Right lobe of liver (tissue), 6 donors: ENCODE measurements at regions not wholly inside any gene's neighbourhood (a gene's known extent, or its start where the extent isn't known, plus 50 kb on each side); places are given as distances from the start of the nearest gene placed in this dataset.

Source experiments
- ATAC-seq, 4 donors: fragments of 200-7000 bp; cut with Tn5 transposase; one replicate each; pipeline ENCODE4 v1.9.1; 2020; ENCODE audit warnings: mild to moderate bottlenecking in 4 of 4, moderate library complexity in 4 of 4
- DNase-seq, 3 donors: peaks; one replicate each; pipeline ENCODE4 v3.0.0-alpha.2; 2020
- H3K27ac ChIP-seq, 3 donors: fragments of 200-600 bp; one replicate each; pipeline ENCODE4 v1.8.0; 2022
- H3K27me3 ChIP-seq, 2 donors: fragments of 200-600 bp; one replicate each; pipeline ENCODE4 v1.8.0; 2022
- H3K36me3 ChIP-seq, 4 donors: fragments of 200-600 bp; sonication (generic) in 1 of 4; one replicate each; pipeline versions ENCODE4 v1.5.1 to v1.8.0; 2017 to 2022; ENCODE audit warnings: control low read depth in 1 of 4
- H3K4me1 ChIP-seq, 4 donors: fragments of 200-600 bp; sonication (generic) in 1 of 4; one replicate each; pipeline versions ENCODE4 v1.5.1 to v1.8.0; 2017 to 2022; ENCODE audit warnings: control low read depth in 1 of 4
- H3K4me3 ChIP-seq, 3 donors: fragments of 200-600 bp; one replicate each; pipeline ENCODE4 v1.8.0; 2022
- H3K9me3 ChIP-seq, 4 donors: fragments of 200-600 bp; sonication (generic) in 1 of 4; one replicate each; pipeline versions ENCODE4 v1.5.1 to v1.8.0; 2017 to 2022; ENCODE audit warnings: control low read depth in 1 of 4
- POLR2A ChIP-seq: fragments of 450-650 bp; IDR thresholded peaks from one replicate; pipeline ENCODE4 v1.6.1; 2017; ENCODE audit warnings: antibody characterized with exemption, mild to moderate bottlenecking
- WGBS: methylation state at CpG from one replicate; pipeline ENCODE4 v1.1.6; 2018; ENCODE audit warnings: low coverage, low lambda C conversion rate; ENCODE audit not compliant: insufficient coverage; ENCODE audit errors: missing lambda C conversion rate; 5-methylcytosine and 5-hydroxymethylcytosine counted together
- intact Hi-C, 2 donors: fragments of 100-400 bp; cut with DNase I; formaldehyde crosslinking; loops; one replicate each; pipeline versions ENCODE4 v1.11.2 to v1.14.1; 2022
- TF ChIP-seq, protein P1 (sequence below), 4 donors: fragments of 200-600 bp in 3 of 4; fragments of 450-650 bp in 1 of 4; IDR thresholded peaks; one replicate each; pipeline versions ENCODE4 v1.5.1 to v1.8.0; 2016 to 2022; ENCODE audit warnings: antibody characterized with exemption in 4 of 4, mild to moderate bottlenecking in 2 of 4
- donor health status: DM: no; HTN: yes; CAD: no.
- donor health status: DM: no; HTN: no; CAD: no.
- donor health status: DM: no; HTN: no; CAD: no.
- donor health status: DM: no; HTN: yes; CAD: no.
- donor health status: DM: no; HTN: yes; CAD: no.

DNA sequence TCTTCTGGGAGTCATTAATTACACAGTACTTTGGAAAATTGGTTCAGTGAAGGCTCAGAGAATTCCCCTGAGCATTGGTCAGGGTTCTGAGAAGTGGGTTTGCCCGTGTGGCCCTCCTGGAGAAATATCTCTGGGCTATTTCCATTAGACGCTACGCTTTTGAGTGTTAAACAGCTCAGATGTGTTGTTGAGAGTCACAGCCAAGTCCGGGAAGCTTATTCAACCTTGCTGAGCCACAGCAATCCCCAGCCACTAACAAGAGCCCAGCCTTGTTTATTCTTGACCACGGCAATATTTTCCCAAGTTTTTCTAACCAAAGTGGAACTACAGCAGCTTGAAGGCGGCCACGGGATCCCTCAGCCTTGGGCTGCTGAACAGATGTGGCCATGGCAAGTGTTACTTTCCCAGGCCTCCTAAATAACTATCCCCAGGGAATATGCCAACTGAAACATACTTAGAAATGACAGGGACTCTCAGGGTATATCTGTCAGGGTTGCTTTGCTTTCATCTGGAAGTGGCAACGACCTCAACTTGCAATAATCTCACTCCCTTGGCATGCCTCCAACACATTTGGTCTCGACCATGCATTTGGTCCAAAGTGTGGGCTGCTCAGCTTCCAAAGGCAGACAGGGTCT is 214.7 kb downstream of the EMX2 start:
- 40% methylated on average over 5 of the region's 9 CpGs for WGBS
- Histone ChIP-seq H3K27me3 (no peaks in the 10 kb centered on the region), H3K4me1 (no peaks in the 10 kb centered on the region), H3K27ac (no peak overlapping the region), H3K9me3 (no peaks in the 10 kb centered on the region), H3K36me3 (no peaks in the 10 kb centered on the region), H3K4me3 (no peak overlapping the region)
- ATAC-seq: no peak
- intact Hi-C loops: no loop called here
- no peak for DNase-seq
- no peak for TF ChIP-seq POLR2A
- TF ChIP-seq, protein P1, sequence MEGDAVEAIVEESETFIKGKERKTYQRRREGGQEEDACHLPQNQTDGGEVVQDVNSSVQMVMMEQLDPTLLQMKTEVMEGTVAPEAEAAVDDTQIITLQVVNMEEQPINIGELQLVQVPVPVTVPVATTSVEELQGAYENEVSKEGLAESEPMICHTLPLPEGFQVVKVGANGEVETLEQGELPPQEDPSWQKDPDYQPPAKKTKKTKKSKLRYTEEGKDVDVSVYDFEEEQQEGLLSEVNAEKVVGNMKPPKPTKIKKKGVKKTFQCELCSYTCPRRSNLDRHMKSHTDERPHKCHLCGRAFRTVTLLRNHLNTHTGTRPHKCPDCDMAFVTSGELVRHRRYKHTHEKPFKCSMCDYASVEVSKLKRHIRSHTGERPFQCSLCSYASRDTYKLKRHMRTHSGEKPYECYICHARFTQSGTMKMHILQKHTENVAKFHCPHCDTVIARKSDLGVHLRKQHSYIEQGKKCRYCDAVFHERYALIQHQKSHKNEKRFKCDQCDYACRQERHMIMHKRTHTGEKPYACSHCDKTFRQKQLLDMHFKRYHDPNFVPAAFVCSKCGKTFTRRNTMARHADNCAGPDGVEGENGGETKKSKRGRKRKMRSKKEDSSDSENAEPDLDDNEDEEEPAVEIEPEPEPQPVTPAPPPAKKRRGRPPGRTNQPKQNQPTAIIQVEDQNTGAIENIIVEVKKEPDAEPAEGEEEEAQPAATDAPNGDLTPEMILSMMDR (IDR thresholded peaks at IDR 0.05): no peak

DNA sequence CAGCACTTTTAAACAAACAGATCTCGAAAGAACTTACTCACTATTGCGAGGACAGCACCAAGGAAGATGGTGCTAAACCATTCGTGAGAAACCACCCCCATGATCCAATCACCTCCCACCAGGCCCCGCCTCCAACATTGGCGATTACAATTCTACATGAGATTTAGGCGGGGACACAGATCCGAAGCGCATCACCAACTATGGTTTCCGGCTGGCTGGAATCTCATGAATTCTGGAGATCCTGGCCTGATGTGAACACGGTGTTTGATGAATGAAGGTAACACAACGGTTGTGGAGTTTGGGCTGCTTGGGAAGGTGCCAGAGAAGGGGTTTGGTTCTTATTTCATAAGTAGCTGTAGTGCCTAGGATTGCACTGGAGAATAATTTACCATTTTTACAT is 216.7 kb downstream of the EMX2 start:
- Histone ChIP-seq H3K36me3 (no peaks in the 10 kb centered on the region), H3K27ac (no peak overlapping the region), H3K9me3 (no peaks in the 10 kb centered on the region), H3K27me3 (no peaks in the 10 kb centered on the region), H3K4me1 (no peaks in the 10 kb centered on the region), H3K4me3 (no peak overlapping the region)
- WGBS: 69% methylated on average over 11 of the region's 11 CpGs
- intact Hi-C loops: no loop called here
- no peak for TF ChIP-seq POLR2A
- TF ChIP-seq, protein P1 (IDR thresholded peaks at IDR 0.05): no peak
- DNase-seq: no peak
- no peak for ATAC-seq

DNA sequence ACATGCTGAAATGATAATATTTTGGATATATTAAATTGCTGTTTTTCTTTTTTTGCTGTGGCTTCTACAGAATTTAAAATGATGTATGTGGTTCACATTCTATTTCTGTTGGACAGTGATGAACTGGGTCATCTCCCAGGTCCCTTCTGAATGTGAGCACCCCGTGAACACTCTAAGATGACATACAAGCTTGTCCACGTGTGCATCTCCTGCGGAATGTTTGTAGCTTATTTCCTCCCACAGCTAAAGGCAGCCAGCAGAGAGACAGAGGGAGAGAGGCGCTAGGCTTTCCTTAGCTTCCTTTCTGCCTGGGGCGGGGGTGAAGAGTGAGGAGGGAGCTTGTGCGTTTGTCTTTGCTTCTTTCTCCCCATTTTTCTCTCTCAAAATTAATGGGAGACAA is 219.1 kb downstream of the EMX2 start:
- TF ChIP-seq POLR2A: no peak
- TF ChIP-seq, protein P1 (IDR thresholded peaks at IDR 0.05): no peak
- WGBS: 66% methylated on average over 6 of the region's 6 CpGs
- no peak for DNase-seq
- Histone ChIP-seq H3K27ac (no peak overlapping the region), H3K27me3 (no peaks in the 10 kb centered on the region), H3K4me3 (no peak overlapping the region), H3K4me1 (no peaks in the 10 kb centered on the region), H3K9me3 (no peaks in the 10 kb centered on the region), H3K36me3 (no peaks in the 10 kb centered on the region)
- intact Hi-C loops: no loop called here
- ATAC-seq: no peak

DNA sequence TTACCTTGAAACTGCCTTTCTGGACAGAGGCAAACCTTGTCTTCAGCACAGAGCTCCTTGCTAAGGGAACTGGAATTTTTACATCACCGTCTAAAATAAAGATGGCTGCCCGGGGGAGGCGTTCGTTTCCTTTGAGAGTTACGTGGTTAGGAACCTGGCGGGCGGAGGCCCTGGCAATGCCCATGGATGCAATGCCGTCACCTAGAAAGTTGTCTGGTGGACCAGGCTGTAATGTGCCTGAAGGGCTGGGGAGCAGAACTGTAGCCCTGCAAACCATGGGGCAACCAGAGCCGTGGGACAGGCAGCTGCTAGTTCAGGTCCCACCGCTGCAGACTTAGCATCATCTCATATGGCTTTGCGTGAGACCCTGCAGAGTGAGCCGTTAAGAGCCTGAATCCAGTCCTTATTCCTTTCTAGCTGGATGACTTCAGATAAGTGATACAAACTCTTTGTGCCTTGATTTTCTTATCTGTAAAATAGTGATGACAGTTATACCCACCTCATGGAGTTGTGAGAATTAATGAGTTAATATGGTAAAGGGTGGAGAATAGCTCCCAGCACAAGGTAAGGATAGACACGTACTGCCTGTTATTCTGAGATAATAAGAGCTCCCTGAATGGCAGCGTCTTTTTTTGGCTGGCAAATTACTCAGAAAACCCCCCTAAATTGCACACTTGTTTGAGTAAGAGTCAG is 219.7 kb downstream of the EMX2 start:
- intact Hi-C loops: no loop called here
- Histone ChIP-seq H3K27ac (no peak overlapping the region), H3K36me3 (no peaks in the 10 kb centered on the region), H3K4me1 (no peaks in the 10 kb centered on the region), H3K4me3 (no peak overlapping the region), H3K9me3 (no peaks in the 10 kb centered on the region), H3K27me3 (no peaks in the 10 kb centered on the region)
- ATAC-seq (no peak), DNase-seq (no peak)
- TF ChIP-seq POLR2A: no peak
- TF ChIP-seq, protein P1 (IDR thresholded peaks at IDR 0.05): no peak
- 67% methylated on average over 12 of the region's 14 CpGs for WGBS
